Activated T-helper 9 cell treated with anti-CD3 and anti-CD28 coated beads, Interleukin-2, amount 50 U/mL, for 16 hours (primary cell): ENCODE measurements at regions not wholly inside any gene's neighbourhood (a gene's known extent, or its start where the extent isn't known, plus 50 kb on each side); places are given as distances from the start of the nearest gene placed in this dataset.
"Not testable (repeated sequence)": the region's sequence is repeated elsewhere in the genome, so short reads cannot be mapped to it uniquely, and the experiment has no call there.

Experiments
- DNase-seq: peaks from one replicate; pipeline ENCODE4 v3.0.0-alpha.2; 2020; ENCODE audit warnings: low read depth

DNA sequence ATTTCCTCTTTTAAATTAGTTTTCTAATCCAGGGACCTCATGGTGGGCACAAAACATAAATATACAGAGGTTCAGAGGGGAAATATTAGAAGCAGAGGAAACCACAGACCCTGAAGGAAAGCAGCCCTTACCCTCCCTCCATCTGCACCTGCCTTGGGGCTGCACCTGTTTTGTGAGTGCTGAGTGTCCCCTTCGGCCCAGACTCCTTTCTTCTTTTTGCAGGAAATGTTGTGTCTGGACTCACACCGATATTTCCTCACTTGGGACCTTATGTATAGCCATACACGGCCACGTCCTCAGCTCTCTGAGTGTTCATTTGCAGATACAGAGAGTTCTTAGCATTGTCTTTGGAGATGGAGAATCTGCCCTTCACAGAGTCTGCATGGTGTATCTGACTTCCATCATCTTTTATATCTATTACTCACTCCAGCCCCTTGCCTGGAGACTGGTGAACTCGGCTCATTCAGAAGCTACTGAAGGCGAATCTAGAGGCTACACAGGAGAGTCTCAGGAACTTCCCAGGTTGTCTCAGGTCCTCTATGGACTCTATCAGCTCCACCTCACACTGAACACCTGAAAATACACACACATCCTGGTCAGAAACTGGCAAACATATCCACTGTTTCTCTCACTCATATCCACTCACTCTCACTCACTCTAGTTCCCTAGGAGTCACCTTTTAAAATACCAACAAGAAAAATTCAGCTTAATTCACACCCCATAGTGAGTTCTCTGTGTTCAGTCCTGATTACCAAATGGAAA lies 829.7 kb downstream of the TMEM121 start:
- not testable (repeated sequence) for DNase-seq

DNA sequence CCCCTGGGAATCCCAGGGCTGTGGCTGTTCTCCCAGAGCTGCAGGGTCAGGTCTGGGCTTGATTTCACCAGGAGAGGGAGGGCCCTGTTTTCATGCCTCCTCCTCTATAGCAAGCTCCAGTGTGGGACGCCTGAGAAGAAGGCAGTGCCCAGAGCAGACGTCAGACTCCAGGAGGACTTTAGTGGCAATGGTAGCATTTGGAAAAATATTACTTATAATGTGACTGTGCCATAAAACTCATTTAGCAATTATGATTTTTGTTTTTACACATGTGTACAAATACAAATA lies 830.2 kb downstream of the TMEM121 start:
- DNase-seq = not testable (repeated sequence)

DNA sequence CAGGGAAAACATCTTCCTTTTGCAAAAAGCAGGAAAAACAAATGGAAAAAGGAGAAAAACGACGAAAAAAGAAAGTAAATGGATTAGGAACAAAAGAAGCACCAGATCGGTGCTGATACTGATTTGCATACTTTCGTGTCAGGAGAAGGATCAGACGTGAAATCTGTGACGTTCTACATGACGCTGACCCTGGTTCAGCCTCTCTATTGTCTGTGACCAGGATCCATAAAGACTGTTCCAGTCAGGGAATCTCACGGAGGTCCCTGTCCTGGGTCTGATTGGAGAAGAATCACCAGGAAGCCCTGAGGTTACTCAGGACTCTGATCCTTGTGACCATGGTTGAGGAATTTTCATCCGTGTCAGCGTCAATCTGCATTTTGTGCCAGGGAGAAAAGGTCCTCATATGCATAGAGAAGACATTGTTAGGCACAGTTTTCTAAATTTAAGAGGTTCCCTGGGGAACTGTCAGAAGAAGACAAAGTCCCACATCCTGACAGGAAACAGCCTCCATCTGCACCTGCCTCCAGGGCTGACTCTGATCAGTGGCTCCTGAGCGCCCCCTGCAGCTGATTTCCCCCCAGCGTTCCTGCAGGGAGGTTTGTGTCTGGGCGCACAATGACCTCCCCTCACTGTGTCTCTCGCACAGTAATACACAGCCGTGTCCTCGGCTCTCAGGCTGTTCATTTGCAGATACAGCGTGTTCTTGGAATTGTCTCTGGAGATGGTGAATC lies 832.9 kb downstream of the TMEM121 start:
- DNase-seq = peak; percentile 24

DNA sequence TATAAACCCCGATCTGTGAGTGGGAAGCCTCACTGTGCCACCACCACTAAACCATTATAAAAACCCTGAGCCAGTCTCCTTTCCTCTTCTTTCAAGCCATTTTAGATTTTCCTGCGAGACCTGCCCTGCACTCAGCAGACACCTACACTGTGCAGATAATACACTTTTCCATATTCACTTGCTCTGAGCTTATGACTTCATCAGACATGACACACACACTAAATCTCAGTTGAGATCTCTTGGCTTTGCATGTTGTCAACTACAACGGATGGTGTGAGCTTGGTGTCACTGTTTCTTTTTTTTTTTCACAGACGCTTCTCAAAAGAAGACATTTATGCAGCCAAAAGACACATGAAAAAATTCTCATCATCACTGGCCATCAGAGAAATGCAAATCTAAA lies 839.0 kb downstream of the TMEM121 start:
- not testable (repeated sequence) for DNase-seq

DNA sequence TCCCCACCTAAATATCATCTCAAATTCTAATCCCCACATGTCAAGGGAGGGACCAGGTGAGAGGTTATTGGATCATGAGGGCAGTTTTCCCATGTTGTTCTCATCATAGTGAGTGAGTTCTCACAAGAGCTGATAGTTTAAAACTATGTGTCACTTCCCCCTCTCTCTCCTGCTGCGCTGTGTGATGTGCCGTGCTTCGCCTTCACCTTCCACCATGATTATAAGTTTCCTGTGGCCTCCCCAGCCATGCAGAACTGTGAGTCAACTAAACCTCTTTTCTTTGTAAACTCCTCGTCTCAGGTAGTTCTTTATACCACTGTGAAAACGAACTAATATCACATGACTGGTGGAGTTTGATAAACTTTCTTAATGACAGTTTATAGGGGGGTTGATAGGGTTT lies 839.5 kb downstream of the TMEM121 start:
- not testable (repeated sequence) for DNase-seq

DNA sequence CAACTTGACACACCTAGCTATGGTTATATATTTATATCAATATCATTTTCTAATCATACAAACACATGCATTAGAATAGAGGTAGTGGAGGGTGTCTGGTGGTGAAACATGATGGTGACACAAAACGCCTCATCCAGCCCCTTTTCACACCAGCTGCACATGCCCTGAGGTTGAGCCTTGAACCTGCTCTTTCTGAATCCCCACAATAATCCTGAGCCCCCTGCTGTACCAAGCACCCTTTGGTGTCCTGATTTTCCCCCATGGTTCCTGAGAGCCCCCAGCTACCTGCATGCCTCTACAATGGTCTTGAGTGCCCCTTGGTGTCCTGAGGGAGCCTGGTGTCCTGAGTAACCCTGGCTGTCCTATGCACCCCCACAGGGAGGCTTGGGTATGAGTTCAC lies 840.6 kb downstream of the TMEM121 start:
- DNase-seq = not testable (repeated sequence)

DNA sequence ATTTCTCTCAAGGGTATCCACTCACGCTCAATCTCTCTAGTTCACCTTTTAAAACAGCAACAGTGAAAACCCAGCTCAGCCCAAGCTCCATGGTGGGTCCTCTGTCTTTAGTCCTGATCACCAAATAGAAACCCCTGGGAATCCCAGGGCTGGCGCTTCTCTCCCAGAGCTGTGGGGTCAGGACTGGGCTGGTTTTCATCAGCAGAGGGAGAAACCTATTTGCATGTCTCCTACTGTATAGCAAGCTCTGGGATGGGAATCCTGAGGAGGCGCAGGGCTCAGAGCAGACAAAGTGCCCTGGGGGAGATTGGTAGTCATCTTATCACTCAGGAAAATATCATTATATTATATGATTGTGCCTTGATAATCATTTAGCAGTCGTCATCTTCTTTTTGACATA lies 843.1 kb downstream of the TMEM121 start:
- DNase-seq = not testable (repeated sequence)

DNA sequence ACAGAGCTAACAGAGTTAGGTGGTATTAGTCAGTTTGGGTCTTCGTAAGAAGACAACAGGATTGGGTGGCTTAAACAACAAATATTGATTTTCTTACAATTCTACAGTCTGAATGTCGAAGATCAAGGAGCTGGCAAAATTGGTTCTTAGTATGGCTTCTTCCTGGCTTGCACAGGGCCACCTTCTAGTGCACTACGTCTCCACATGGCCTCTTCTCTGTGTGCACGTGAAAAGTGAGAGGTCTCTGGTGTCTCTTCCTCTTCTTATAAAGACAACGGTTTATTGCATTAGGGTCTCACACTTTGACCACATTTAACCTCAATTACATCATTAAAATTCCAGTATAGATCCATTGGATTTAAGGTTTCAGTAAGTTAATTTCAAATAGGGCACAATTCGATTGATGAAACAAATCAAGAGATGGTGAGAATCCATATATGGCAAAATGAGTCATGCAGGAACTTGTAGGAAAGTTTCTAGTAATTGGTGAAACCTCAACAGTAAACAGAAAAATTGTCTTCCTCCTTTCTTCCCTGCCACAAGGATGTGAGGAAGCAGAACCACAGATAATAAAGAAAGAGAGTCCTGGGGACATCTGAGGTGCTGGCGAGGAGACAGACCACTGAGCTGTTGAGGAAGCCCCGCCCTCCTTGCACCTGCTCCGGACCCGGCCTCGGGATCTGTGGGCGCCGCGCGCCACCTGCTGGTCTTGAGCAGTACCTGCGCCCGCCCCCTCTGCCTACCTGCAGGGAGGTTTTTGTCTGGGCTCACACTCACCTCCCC lies 846.7 kb downstream of the TMEM121 start:
- DNase-seq = peak; percentile 75

DNA sequence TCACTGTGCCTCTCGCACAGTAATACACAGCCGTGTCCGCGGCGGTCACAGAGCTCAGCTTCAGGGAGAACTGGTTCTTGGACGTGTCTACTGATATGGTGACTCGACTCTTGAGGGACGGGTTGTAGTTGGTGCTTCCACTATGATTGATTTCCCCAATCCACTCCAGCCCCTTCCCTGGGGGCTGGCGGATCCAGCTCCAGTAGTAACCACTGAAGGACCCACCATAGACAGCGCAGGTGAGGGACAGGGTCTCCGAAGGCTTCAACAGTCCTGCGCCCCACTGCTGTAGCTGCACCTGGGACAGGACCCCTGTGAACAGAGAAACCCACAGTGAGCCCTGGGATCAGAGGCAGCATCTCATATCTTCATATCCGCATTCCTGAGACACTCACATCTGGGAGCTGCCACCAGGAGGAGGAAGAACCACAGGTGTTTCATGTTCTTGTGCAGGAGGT lies 847.3 kb downstream of the TMEM121 start:
- not testable (repeated sequence) for DNase-seq

DNA sequence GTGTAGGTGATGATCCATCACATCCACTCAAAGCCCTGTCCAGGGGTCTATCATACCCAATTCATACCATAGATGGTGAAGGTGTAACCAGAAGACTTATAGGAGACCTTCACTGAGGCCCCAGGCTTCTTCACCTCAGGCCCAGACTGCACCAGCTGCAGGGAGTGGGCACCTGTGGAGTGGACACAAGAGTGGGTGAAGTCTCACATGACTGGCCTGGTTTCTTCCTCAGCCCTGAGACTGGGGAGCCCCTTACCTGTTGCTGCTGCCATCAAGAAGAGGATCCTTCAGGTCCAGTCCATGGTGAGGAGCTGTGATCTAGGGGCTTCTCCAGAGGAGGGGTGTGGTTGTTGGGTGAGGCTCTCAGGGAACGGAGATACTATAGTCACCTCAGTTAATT lies 851.0 kb downstream of the TMEM121 start:
- no peak for DNase-seq

DNA sequence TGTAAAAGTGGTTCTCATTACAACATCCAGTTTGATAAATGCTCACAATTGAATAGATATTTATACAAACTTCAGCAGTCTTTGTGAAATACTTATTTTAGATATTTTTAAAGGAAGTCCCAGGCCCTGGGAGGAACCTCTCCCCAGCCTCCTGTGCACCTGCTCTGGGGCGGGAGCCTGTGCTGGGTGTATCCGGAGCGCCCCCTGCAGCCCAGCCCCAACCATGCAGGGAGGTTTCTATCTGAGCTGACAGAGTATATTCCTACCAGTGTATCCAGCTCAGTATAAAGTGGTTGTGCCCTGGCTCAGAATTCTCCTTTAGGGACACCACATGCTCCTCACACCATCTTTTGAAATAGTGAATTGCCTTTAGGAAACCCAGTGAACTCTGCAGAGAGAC lies 851.8 kb downstream of the TMEM121 start:
- no peak for DNase-seq

DNA sequence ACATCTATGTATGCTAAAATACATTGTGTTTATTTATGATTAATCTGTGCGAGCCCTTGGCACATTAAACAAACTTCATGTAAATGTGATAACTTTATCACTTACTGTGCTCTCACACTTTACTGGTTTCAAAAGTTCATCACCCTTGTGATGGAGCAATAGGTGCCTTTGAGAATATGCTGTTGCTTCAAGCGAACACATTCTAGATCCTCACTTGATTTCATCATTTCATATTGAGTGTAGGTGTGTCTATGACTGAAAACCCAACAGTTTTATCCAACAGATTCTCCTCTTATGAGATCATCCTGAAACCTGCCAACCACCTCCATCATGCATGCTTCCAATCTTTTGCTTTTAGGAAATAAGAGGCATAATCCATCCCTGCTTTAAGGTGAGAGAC lies 854.4 kb downstream of the TMEM121 start:
- DNase-seq = no peak

DNA sequence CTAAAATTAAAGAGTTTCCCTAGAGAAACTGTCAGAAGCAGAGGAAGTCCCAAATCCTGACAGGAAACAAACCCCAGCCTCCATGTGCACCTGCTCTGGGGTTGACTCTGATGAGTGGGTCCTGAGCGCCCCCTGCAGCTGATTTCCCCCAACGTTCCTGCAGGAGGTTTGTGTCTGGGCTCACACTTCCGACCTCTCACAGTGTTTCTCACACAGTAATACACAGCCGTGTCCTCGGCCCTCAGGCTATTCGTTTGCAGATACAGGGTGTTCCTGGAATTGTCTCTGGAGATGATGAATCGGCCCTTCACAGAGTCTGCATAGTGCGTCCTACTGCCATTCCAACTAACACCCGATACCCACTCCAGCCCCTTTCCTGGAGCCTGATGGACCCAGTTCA lies 862.8 kb downstream of the TMEM121 start:
- not testable (repeated sequence) for DNase-seq

DNA sequence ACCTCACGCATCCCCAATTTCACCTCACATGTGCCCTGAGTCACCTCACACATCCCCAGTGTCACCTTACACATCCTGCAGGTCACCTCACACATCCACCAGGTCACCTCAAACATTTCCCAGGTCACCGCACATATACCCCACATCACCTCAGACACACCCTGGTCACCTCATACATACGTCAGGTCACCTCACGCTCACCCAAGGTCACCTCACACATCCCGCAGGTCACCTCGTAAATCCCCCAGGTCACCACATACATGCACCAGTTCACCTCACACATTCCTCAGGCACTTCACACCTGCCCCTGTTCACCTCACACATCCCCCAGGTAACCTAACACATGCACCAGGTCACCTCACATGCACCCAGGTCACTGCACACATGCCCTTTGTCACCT lies 864.0 kb downstream of the TMEM121 start:
- no peak for DNase-seq

DNA sequence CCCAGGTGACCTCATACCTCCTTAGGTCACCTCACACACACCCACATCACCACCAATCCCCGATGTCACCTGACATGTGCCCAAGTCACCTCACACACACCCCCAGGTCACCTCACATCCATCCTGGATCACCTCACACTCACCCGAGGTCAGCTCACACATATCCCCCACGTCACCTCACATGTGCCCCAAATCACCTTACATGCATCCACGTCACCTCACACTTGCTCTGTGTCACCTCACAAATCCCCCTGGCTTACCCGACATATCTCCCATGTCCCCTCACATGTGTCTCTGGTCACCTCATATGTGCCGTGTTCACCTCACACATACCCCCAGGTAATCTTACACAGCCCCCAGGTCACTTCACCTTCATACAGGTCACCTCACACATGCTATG lies 864.6 kb downstream of the TMEM121 start:
- no peak for DNase-seq

DNA sequence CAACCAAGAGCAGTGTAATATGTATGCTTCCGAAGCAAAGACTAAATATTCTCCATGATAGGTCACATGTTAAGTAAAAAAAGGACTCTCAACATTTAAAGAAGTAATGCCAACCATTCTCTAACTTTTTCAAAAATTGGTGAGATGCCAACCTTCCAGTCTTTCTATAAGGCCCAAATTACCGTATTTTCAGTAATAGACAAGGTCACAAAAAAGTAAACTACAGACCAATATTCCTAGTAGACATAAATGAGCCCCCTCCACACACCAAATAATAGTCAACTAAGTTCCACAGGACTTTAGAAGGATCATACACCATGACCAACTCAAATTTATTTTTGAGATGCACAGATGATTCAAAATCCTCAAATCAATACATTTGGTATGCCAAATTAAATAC lies 867.4 kb downstream of the TMEM121 start:
- no peak for DNase-seq

DNA sequence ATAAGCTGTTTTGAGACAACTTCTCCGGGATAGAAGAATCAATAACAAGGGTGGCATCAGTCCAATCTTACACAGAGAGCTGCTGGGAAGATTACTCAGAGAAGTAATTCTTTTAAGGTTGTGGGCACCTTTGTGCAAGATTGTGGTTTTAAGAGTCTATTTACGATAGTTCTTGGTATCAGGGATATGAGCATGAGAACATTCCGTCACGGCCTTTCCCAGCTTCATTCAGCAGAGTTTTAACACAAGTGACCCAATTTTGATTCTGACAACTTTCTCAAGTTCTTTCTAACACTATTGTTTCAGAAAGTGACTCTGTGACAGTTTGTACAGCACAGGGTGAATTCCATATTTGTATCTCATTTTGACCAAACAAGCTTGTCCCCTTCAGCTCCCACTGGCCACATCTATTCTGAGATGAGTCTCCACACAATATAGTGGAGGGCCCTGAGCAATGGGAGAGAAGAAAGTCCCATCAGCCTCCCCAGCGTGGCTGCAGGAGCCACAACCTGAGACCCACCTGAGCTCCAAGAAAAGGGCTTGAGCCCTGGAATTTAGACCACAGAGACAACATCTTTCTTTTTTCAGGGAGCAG lies 869.2 kb downstream of the TMEM121 start:
- no peak for DNase-seq

DNA sequence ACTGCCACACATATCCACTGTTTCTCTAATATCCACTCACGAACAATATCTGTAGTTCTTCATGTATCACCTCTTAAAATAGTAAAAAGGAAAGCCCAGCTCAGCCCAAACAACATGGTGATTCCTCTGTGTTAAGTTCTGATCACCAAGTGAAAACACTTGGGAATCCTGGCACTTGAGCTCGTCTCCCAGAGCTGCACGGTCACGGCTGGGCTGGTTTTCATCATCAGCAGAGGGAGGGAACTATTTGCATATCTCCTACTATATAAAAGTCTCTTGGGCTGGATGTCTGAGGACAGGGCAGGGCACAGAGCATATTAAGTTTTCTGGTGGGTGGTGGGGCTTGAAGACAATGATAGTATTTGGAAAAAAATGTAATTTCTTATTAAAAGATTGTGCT lies 870.6 kb downstream of the TMEM121 start:
- no peak for DNase-seq

DNA sequence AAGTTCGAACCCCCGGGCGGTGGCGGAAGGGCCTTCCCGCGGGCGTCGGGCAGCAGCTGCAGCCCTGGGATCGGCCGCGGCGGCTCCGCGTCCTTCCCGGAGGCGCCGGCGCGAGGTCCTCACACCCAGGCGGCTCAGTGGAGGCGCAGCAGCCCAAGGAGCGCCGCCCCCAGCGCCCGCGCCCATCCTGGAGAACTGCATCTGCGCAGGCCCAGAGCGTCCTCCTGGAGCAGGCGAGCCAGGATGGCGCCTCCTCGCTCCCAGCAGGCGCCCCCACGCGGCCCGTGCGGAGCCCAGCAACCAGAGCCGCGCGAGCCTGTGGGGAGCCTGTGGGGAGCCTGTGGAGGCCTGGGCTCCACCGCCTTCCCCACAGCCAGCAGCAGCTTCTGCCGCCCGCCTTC lies 872.5 kb downstream of the TMEM121 start:
- peak; percentile 16 for DNase-seq

DNA sequence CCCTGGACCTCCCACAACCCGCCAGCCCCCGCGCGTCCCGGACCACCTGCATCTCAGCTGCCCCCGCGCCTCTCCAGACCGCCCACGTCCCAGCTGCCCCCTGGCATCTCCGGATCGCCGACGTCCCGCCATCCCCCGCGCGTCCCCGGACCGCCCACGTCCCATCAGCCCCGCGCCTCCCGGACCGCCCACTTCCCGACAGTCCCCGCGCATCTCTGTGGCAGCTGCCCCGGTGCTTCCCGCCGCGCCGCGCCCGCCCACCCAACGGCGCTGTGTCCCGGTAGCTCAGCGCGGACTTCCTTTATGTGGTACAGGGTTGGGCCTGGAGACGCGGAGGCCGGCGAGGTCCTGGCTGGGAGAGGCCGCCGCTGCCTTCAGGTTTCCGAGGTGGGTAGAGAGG lies 874.9 kb downstream of the TMEM121 start:
- DNase-seq = not testable (repeated sequence)

DNA sequence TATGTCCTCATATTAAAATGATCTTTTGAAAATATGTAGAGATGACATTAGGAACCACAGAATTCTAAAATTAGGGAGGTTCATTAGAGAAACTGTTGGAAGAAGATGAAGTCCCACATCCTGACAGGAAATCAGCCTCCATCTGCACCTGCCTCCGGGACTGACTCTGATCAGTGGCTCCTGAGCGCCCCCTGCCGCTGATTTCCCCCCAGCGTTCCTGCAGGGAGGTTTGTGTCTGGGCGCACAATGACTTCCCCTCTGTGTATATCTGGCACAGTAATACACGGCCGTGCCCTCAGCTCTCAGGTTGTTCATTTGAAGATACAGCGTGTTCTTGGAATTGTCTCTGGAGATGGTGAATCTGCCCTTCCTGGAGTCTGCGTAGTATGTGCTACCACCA lies 883.8 kb downstream of the TMEM121 start:
- DNase-seq = not testable (repeated sequence)

DNA sequence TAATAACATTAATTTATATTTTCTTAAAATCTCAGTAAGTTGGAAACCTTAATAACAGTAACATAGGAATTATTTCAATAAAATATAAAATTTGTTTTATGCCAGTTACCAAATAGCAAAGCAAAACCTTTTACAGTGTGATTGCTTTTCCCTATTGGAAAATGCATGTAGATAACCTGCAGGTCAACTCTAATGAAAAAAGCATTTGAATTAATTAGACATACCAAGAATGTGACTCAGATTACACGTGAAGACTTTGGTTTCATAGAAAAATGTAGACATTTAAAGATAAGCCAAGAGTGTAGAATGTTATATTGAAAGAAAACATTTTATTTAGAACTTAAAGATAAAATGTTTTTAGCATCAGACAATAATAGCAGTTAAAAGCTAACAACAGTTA lies 888.1 kb downstream of the TMEM121 start:
- DNase-seq = no peak
